ENCODE measurements at regions not wholly inside any gene's neighbourhood (a gene's known extent, or its start where the extent isn't known, plus 50 kb on each side); places are given as distances from the start of the nearest gene placed in this dataset.

- Mint-ChIP-seq H3K4me1 (ENCODE audit: low read depth, unreplicated experiment) (no peaks in the 10 kb centered on the region), H3K27me3 (ENCODE audit: insufficient read depth, unreplicated experiment) (peaks cover 4% of the 10 kb centered on the region), H3K4me3 (ENCODE audit: unreplicated experiment) (no peak overlapping the region), H3K27ac (ENCODE audit: unreplicated experiment) (no peak overlapping the region), H3K9me3 (ENCODE audit: unreplicated experiment) (no peaks in the 10 kb centered on the region), H3K36me3 (ENCODE audit: insufficient read depth, unreplicated experiment) (no peaks in the 10 kb centered on the region)
- no peak for TF ChIP-seq CTCF (IDR thresholded peaks at IDR 0.05; ENCODE audit: insufficient read depth in 1 of 2, low read depth in 1 of 2, low read length in 1 of 2, severe bottlenecking in 1 of 2, unreplicated experiment in 1 of 2)
- H3K36me3 ChIP-seq (ENCODE audit: control insufficient read depth, insufficient read depth, low read length): no peaks in the 10 kb centered on the region
- H3K27me3 ChIP-seq (replicated peaks; ENCODE audit: control insufficient read depth, insufficient read depth, low read length): no peaks in the 10 kb centered on the region
- H3K4me1 ChIP-seq: no peaks in the 10 kb centered on the region
- BruUV-seq (replicated peaks): no TSS peak
- no peaks in the 10 kb centered on the region for H3K9me3 ChIP-seq
- POLR2A ChIA-PET: no interaction called here
- intact Hi-C loops (cut with micrococcal nuclease; ENCODE audit: unreplicated experiment): no loop called here
- no peak overlapping the region for H3K4me3 ChIP-seq (ENCODE audit: low read depth, low read length)
- CTCF ChIA-PET: no interaction called here
- DNase-seq: no peak
These were observed 515.3 kb downstream of the SOX5 start for GRCh38 chr12:23434154-23434553.

DNA sequence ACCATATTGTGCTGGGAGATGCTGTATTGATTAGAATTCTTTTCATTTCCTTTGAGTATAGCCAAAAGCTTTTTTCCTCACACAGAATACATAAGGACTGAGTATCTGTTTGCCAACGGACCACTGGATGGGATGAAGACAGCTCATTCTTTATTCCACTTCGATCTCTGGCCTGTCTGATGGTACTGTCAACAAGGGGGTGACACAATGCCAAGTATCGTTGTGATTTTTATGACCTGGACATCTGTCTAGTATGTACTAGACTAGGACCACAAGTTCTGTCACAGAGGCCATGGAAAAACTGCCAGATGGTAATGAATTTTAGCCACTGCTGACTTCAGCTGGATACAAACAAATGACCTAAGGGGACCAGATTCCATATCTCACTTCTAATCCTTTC, 502.7 kb downstream of the SOX5 start:
- H3K27me3 ChIP-seq (replicated peaks; ENCODE audit: control insufficient read depth, insufficient read depth, low read length): no peaks in the 10 kb centered on the region
- DNase-seq: no peak
- Mint-ChIP-seq H3K27me3 (ENCODE audit: insufficient read depth, unreplicated experiment) (no peaks in the 10 kb centered on the region), H3K4me3 (ENCODE audit: unreplicated experiment) (no peak overlapping the region), H3K36me3 (ENCODE audit: insufficient read depth, unreplicated experiment) (no peaks in the 10 kb centered on the region), H3K4me1 (ENCODE audit: low read depth, unreplicated experiment) (no peaks in the 10 kb centered on the region), H3K9me3 (ENCODE audit: unreplicated experiment) (no peaks in the 10 kb centered on the region), H3K27ac (ENCODE audit: unreplicated experiment) (no peak overlapping the region)
- CTCF ChIA-PET: no interaction called here
- BruUV-seq (replicated peaks): no TSS peak
- POLR2A ChIA-PET: no interaction called here
- intact Hi-C loops (cut with micrococcal nuclease; ENCODE audit: unreplicated experiment): no loop called here
- no peaks in the 10 kb centered on the region; the same call in 1 of the 2 replicates for H3K9me3 ChIP-seq
- TF ChIP-seq CTCF (IDR thresholded peaks at IDR 0.05; ENCODE audit: insufficient read depth in 1 of 2, low read depth in 1 of 2, low read length in 1 of 2, severe bottlenecking in 1 of 2, unreplicated experiment in 1 of 2): no peak
- H3K4me1 ChIP-seq: no peaks in the 10 kb centered on the region
- H3K36me3 ChIP-seq (ENCODE audit: control insufficient read depth, insufficient read depth, low read length): no peaks in the 10 kb centered on the region
- H3K4me3 ChIP-seq (ENCODE audit: low read depth, low read length): no peak overlapping the region

GRCh38 chr12:23450810-23451209, 498.7 kb downstream of the SOX5 start:
- H3K9me3 ChIP-seq: no peaks in the 10 kb centered on the region; the same call in none of the 2 replicates
- H3K9me3 Mint-ChIP-seq (ENCODE audit: unreplicated experiment): no peaks in the 10 kb centered on the region
- intact Hi-C loops (cut with micrococcal nuclease; ENCODE audit: unreplicated experiment): no loop called here
- H3K4me3 ChIP-seq (ENCODE audit: low read depth, low read length): no peak overlapping the region
- CTCF ChIA-PET: no interaction called here
- H3K27me3 ChIP-seq (replicated peaks; ENCODE audit: control insufficient read depth, insufficient read depth, low read length): no peaks in the 10 kb centered on the region
- POLR2A ChIA-PET: no interaction called here
- H3K27me3 Mint-ChIP-seq (ENCODE audit: insufficient read depth, unreplicated experiment): no peaks in the 10 kb centered on the region
- H3K4me3 Mint-ChIP-seq (ENCODE audit: unreplicated experiment): no peak overlapping the region
- DNase-seq: no peak
- H3K4me1 ChIP-seq: no peaks in the 10 kb centered on the region
- H3K4me1 Mint-ChIP-seq (ENCODE audit: low read depth, unreplicated experiment): no peaks in the 10 kb centered on the region
- no peak for TF ChIP-seq CTCF (IDR thresholded peaks at IDR 0.05; ENCODE audit: insufficient read depth in 1 of 2, low read depth in 1 of 2, low read length in 1 of 2, severe bottlenecking in 1 of 2, unreplicated experiment in 1 of 2)
- H3K27ac Mint-ChIP-seq (ENCODE audit: unreplicated experiment): no peak overlapping the region
- no peaks in the 10 kb centered on the region for H3K36me3 Mint-ChIP-seq (ENCODE audit: insufficient read depth, unreplicated experiment)
- BruUV-seq (replicated peaks): no TSS peak
- H3K36me3 ChIP-seq (ENCODE audit: control insufficient read depth, insufficient read depth, low read length): no peaks in the 10 kb centered on the region

Measured in Caco-2 (cell line).